ENCODE measurements at regions not wholly inside any gene's neighbourhood (a gene's known extent, or its start where the extent isn't known, plus 50 kb on each side); places are given as distances from the start of the nearest gene placed in this dataset.

DNA sequence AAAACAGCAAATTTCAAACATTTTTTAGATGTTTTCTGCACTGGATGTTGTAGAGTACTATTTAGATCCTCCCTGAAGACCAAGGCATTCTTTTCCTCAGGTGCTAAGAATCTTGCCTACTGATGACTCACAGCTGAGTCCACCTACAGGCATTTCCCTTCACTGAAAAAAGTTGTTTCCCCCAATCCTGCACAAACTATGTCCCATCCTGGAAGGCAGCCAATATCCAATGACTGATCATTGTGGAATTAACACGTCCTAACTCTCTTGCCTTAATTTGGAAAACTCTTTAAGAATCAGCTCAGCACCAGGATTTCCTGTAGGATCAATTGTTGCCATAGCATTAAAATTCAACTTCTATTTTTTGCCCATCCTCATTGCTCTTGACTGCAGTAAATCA lies 268.4 kb upstream of the IRAK1BP1 start:
- no peak for TF ChIP-seq POLR2A (IDR thresholded peaks at IDR 0.05)
- TF ChIP-seq, protein P1, sequence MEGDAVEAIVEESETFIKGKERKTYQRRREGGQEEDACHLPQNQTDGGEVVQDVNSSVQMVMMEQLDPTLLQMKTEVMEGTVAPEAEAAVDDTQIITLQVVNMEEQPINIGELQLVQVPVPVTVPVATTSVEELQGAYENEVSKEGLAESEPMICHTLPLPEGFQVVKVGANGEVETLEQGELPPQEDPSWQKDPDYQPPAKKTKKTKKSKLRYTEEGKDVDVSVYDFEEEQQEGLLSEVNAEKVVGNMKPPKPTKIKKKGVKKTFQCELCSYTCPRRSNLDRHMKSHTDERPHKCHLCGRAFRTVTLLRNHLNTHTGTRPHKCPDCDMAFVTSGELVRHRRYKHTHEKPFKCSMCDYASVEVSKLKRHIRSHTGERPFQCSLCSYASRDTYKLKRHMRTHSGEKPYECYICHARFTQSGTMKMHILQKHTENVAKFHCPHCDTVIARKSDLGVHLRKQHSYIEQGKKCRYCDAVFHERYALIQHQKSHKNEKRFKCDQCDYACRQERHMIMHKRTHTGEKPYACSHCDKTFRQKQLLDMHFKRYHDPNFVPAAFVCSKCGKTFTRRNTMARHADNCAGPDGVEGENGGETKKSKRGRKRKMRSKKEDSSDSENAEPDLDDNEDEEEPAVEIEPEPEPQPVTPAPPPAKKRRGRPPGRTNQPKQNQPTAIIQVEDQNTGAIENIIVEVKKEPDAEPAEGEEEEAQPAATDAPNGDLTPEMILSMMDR (IDR thresholded peaks at IDR 0.05) = no peak
- Histone ChIP-seq H3K4me3 (replicated peaks in 1 of 3) (no peak overlapping the region), H3K4me1 (no peaks in the 10 kb centered on the region), H3K36me3 (no peaks in the 10 kb centered on the region), H3K27ac (no peak overlapping the region), H3K9me3 (no peaks in the 10 kb centered on the region), H3K27me3 (no peaks in the 10 kb centered on the region)
- no peak for DNase-seq
- WGBS, 2 donors = 38 to 57% methylated on average over 1 of the region's 1 CpG
- intact Hi-C loops (cut with DNase I) = no loop called here

DNA sequence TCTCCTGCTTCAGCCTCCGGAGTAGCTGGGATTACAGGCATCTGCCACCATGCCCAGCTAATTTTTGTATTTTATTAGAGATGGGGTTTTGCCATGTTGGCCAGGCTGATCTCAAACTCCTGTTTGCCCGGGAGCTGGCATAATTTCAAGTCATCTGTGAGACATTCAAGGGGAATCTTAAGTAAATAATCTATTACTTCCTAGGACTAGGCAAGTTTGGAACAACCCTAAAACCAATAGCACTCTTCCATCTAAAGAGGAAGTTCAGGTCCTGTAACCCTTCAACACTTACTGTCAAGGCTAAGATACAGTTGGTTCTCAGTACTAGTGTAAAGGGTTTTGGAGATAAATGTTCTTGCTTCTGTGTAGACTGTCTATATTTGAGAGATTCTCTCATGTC lies 267.8 kb upstream of the IRAK1BP1 start:
- H3K27me3 ChIP-seq = no peaks in the 10 kb centered on the region
- TF ChIP-seq, protein P1 (IDR thresholded peaks at IDR 0.05) = no peak
- no peak for TF ChIP-seq POLR2A (IDR thresholded peaks at IDR 0.05)
- no peak overlapping the region for H3K4me3 ChIP-seq (replicated peaks in 1 of 3)
- 85 to 86% methylated on average over 2 of the region's 2 CpGs for WGBS, 2 donors
- intact Hi-C loops (cut with DNase I) = no loop called here
- H3K27ac ChIP-seq = no peak overlapping the region
- H3K9me3 ChIP-seq = no peaks in the 10 kb centered on the region
- DNase-seq = no peak
- no peaks in the 10 kb centered on the region for H3K36me3 ChIP-seq
- H3K4me1 ChIP-seq = no peaks in the 10 kb centered on the region

DNA sequence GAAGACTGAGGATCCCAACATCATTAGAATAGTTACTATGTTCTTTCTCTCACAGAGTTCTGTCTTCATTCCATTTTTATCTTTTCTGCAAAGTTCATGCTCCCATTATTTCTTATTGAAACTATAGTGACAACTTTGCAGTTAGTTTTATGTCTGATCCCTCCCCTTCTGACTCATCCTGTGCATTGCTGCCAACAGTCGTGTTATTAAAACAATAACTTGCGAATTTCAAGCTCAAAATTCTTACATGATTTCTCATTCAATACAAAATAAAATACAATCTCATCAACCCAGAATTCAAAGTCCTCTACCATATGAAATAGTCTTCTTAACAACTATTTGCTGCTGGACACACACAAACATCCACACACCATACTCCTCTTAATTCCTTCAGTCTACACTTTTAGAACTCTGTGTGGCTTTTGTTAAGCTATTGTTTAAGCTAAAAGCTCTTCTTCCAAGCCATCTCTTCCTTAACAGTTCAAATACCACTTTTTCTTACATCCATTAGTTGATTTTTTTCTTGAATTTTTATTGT lies 261.4 kb upstream of the IRAK1BP1 start:
- Histone ChIP-seq H3K4me3 (replicated peaks in 1 of 3) (no peak overlapping the region), H3K4me1 (no peaks in the 10 kb centered on the region), H3K27me3 (no peaks in the 10 kb centered on the region), H3K9me3 (no peaks in the 10 kb centered on the region), H3K36me3 (no peaks in the 10 kb centered on the region), H3K27ac (no peak overlapping the region)
- no peak for DNase-seq
- intact Hi-C loops (cut with DNase I) = no loop called here
- no peak for TF ChIP-seq POLR2A (IDR thresholded peaks at IDR 0.05)
- TF ChIP-seq, protein P1 (IDR thresholded peaks at IDR 0.05) = no peak
- WGBS, 2 donors = 53 to 60% methylated on average over 2 of the region's 2 CpGs

DNA sequence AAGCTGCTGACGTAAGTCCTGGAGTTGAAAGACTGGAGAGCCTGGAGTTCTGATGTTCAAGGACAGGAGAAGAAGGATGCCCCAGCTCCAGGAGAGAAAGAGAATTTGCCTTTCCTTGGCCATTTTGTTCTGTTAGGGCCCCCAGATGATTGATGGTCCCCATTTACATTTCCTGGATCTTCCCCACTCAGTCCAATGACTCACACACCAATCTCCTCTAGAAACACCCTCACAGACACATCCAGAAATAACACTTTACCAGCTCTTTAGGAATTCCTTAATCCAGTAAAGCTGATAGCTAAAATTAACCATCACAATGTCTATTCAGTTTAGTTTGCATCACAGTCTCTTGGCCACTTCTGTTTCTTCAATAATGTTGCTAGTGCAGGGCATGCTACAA lies 260.2 kb upstream of the IRAK1BP1 start:
- Histone ChIP-seq H3K27me3 (no peaks in the 10 kb centered on the region), H3K27ac (no peak overlapping the region), H3K9me3 (no peaks in the 10 kb centered on the region), H3K4me3 (replicated peaks in 1 of 3) (no peak overlapping the region), H3K4me1 (no peaks in the 10 kb centered on the region), H3K36me3 (no peaks in the 10 kb centered on the region)
- DNase-seq = no peak
- WGBS, 2 donors = 100% methylated on average over 1 of the region's 1 CpG
- no peak for TF ChIP-seq POLR2A (IDR thresholded peaks at IDR 0.05)
- TF ChIP-seq, protein P1 (IDR thresholded peaks at IDR 0.05) = no peak
- intact Hi-C loops (cut with DNase I) = no loop called here

DNA sequence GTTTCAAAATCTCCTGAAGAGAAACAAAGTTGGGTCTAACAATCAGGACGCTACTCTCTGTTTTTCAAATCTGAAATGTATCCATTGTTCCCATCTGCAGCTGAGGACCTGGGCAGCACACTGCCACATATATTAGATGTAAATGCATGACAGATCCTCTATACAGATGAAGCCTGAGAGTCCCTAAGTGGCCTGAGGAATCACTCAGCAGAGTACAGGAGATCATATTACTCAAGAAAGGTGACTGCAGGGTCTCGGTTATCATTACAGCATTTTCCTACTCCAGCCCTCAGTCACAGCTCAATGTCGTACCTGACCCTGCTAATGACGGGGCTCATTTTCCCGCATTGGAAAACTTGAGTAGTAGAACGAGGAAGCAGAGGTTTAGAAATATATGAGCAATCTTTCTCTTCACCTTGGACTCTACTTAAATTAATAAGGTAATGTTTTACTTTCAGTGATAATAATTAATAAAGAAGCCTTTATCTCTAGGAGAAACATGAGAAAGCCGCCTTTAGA lies 256.2 kb upstream of the IRAK1BP1 start:
- Histone ChIP-seq H3K4me1 (no peaks in the 10 kb centered on the region), H3K9me3 (no peaks in the 10 kb centered on the region), H3K36me3 (no peaks in the 10 kb centered on the region), H3K27ac (no peak overlapping the region), H3K27me3 (no peaks in the 10 kb centered on the region), H3K4me3 (replicated peaks in 1 of 3) (no peak overlapping the region)
- TF ChIP-seq POLR2A (IDR thresholded peaks at IDR 0.05) = no peak
- TF ChIP-seq, protein P1 (IDR thresholded peaks at IDR 0.05) = no peak
- no peak for DNase-seq
- intact Hi-C loops (cut with DNase I) = no loop called here
- WGBS, 2 donors = 57 to 69% methylated on average over 7 of the region's 7 CpGs

Data from thyroid gland (tissue), 4 donors.